HL-60 (cell line): ENCODE measurements at regions not wholly inside any gene's neighbourhood (a gene's known extent, or its start where the extent isn't known, plus 50 kb on each side); places are given as distances from the start of the nearest gene placed in this dataset.

Experiments
- DNase-seq, 2 experiments: peaks; one replicate each; pipeline ENCODE4 v3.0.0-alpha.2; 2010 to 2020; ENCODE audit warnings: low read depth in 1 of 2, low spot score in 1 of 2
- H3K27ac ChIP-seq: fragments of 250-450 bp; sonication (Bioruptor Pico); replicated peaks from 2 replicates; pipeline ENCODE4 v1.5.1; 2020; ENCODE audit warnings: mild to moderate bottlenecking, moderate library complexity
- H3K27me3 ChIP-seq: fragments of 250-450 bp; sonication (Bioruptor Pico); 2 replicates; pipeline ENCODE4 v1.5.1; 2021; ENCODE audit warnings: mild to moderate bottlenecking, moderate library complexity; ENCODE audit not compliant: insufficient read depth, poor library complexity, severe bottlenecking
- H3K4me3 ChIP-seq: replicated peaks from 2 replicates; pipeline ENCODE4 v1.5.1; 2011; ENCODE audit warnings: mild to moderate bottlenecking, control low read depth, low read length; ENCODE audit not compliant: insufficient read depth
- GABPA ChIP-seq: IDR thresholded peaks from 2 replicates; pipeline ENCODE4 v1.6.1; 2012; ENCODE audit warnings: low read depth
- POLR2AphosphoS5 ChIP-seq: IDR thresholded peaks from 2 replicates; pipeline ENCODE4 v1.6.1; 2012; ENCODE audit warnings: low read depth
- SPI1 ChIP-seq: IDR thresholded peaks from 2 replicates; pipeline ENCODE4 v1.6.1; 2012; ENCODE audit warnings: low read depth, mild to moderate bottlenecking, borderline replicate concordance
- TF ChIP-seq, protein P1 (sequence below): IDR thresholded peaks from one replicate; pipeline ENCODE4 v1.5.1; 2011; ENCODE audit warnings: low read length, control low read depth, inconsistent platforms; ENCODE audit not compliant: insufficient read depth
- TF ChIP-seq, protein P2 (sequence below): IDR thresholded peaks from 2 replicates; pipeline ENCODE4 v1.6.1; 2012; ENCODE audit warnings: low read depth; ENCODE audit not compliant: insufficient replicate concordance

DNA sequence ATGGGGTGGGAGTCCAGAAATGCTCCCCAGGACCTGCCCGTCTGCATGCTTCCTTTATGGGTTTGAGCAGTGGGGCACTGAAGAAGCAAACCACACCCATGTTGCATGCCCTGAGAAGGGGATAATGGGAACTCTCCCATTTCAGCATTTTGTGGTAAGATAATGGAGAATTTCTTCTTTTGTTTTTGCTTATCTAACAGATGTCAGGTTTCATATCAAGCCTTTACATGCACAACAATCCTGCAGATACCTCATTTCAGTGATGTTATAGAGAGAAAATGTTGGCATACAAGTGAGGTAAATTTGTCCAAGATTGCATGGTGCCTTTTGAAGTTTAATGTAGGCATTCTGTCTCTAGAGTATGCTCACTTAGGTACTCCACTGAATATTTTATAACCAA lies 177.0 kb downstream of the ALX1 start:
- Histone ChIP-seq H3K27me3 (no peaks in the 10 kb centered on the region), H3K4me3 (no peak overlapping the region), H3K27ac (no peak overlapping the region)
- no peak for TF ChIP-seq SPI1
- TF ChIP-seq, protein P1, sequence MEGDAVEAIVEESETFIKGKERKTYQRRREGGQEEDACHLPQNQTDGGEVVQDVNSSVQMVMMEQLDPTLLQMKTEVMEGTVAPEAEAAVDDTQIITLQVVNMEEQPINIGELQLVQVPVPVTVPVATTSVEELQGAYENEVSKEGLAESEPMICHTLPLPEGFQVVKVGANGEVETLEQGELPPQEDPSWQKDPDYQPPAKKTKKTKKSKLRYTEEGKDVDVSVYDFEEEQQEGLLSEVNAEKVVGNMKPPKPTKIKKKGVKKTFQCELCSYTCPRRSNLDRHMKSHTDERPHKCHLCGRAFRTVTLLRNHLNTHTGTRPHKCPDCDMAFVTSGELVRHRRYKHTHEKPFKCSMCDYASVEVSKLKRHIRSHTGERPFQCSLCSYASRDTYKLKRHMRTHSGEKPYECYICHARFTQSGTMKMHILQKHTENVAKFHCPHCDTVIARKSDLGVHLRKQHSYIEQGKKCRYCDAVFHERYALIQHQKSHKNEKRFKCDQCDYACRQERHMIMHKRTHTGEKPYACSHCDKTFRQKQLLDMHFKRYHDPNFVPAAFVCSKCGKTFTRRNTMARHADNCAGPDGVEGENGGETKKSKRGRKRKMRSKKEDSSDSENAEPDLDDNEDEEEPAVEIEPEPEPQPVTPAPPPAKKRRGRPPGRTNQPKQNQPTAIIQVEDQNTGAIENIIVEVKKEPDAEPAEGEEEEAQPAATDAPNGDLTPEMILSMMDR = no peak
- TF ChIP-seq, protein P2, sequence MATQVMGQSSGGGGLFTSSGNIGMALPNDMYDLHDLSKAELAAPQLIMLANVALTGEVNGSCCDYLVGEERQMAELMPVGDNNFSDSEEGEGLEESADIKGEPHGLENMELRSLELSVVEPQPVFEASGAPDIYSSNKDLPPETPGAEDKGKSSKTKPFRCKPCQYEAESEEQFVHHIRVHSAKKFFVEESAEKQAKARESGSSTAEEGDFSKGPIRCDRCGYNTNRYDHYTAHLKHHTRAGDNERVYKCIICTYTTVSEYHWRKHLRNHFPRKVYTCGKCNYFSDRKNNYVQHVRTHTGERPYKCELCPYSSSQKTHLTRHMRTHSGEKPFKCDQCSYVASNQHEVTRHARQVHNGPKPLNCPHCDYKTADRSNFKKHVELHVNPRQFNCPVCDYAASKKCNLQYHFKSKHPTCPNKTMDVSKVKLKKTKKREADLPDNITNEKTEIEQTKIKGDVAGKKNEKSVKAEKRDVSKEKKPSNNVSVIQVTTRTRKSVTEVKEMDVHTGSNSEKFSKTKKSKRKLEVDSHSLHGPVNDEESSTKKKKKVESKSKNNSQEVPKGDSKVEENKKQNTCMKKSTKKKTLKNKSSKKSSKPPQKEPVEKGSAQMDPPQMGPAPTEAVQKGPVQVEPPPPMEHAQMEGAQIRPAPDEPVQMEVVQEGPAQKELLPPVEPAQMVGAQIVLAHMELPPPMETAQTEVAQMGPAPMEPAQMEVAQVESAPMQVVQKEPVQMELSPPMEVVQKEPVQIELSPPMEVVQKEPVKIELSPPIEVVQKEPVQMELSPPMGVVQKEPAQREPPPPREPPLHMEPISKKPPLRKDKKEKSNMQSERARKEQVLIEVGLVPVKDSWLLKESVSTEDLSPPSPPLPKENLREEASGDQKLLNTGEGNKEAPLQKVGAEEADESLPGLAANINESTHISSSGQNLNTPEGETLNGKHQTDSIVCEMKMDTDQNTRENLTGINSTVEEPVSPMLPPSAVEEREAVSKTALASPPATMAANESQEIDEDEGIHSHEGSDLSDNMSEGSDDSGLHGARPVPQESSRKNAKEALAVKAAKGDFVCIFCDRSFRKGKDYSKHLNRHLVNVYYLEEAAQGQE = no peak
- TF ChIP-seq GABPA = no peak
- no peak for TF ChIP-seq POLR2AphosphoS5
- no peak for DNase-seq

DNA sequence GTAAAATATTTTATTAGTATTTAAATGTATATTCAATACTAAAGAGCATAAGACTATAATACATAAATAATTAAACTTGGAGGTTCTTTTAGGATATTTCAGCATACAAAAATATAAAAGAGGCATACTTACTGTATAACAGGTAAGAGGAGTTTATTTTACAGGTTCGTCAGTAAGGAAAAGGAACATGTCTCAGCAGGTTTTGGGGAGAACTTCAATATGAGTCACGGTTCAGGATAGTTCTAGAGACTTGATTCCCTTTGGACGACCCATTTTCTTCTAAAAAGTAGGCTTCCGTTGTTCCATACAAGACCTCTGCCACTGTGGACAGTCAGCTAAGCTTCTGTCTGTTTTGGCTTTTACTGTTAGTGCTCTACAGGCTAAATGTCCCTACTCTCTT lies 181.1 kb downstream of the ALX1 start:
- Histone ChIP-seq H3K4me3 (no peak overlapping the region), H3K27ac (no peak overlapping the region), H3K27me3 (no peaks in the 10 kb centered on the region)
- TF ChIP-seq GABPA (no peak), SPI1 (no peak)
- TF ChIP-seq, protein P1 = no peak
- no peak for DNase-seq

DNA sequence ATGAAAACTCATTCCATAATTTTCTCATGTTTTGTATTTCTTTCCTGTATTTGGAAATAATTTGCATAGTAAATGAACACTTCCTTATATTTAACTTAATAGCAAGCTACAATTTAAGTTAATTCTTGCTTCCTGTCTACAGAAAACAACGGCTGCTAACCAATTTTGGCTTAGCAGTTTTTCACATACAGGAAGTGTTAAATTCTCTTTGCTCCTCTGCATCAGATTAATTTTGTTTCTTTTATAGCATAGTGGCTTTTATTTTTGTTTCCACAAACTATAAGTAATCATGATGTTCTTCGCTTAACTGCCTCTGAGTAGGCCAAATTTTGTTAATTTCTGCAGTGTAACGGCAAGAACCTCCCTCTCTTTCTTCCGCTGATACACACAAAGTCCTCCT lies 182.9 kb downstream of the ALX1 start:
- no peak for DNase-seq
- Histone ChIP-seq H3K27me3 (no peaks in the 10 kb centered on the region), H3K27ac (no peak overlapping the region), H3K4me3 (no peak overlapping the region)
- no peak for TF ChIP-seq SPI1

DNA sequence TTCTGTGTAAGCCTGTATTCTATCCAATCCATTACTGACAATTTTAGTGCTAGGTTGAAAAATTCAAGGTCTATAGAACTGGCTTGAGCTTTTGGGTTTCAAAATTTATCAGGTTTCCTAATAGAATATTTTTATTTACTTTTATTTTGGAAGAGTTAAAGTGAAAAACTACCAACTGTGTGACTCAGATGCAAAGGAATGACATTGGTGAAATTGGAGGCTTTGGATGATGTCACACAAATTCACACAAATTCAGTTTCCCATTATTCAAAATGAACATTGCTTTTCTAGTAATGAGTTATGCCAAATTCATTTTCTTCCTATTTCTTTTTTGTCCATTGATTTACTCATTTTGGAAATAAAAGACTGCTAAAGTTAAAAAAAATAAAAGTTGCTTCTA lies 186.9 kb downstream of the ALX1 start:
- TF ChIP-seq GABPA (no peak), POLR2AphosphoS5 (no peak), SPI1 (no peak)
- TF ChIP-seq, protein P2 = no peak
- TF ChIP-seq, protein P1 = no peak

More for the DNA sequence above, 186.9 kb downstream of the ALX1 start:
- Histone ChIP-seq H3K27me3 (no peaks in the 10 kb centered on the region), H3K4me3 (no peak overlapping the region), H3K27ac (no peak overlapping the region)
- DNase-seq = no peak
